Adipocyte (in vitro differentiated cells): ENCODE measurements at regions not wholly inside any gene's neighbourhood (a gene's known extent, or its start where the extent isn't known, plus 50 kb on each side); places are given as distances from the start of the nearest gene placed in this dataset.

Experiments
- DNase-seq: peaks from one replicate; pipeline ENCODE4 v3.0.0-alpha.2; 2015; ENCODE audit warnings: low read depth
- H3K27me3 ChIP-seq: replicated peaks from 2 replicates; pipeline ENCODE4 v1.7.0; 2013; ENCODE audit warnings: mild to moderate bottlenecking, low read length, moderate library complexity; ENCODE audit not compliant: control insufficient read depth, insufficient read depth
- H3K36me3 ChIP-seq: 2 replicates; pipeline ENCODE4 v1.7.0; 2013; ENCODE audit warnings: low read length, mild to moderate bottlenecking, moderate library complexity; ENCODE audit not compliant: control insufficient read depth, insufficient read depth, severe bottlenecking
- H3K4me1 ChIP-seq: 2 replicates; pipeline ENCODE4 v1.7.0; 2013; ENCODE audit warnings: mild to moderate bottlenecking, low read length, moderate library complexity; ENCODE audit not compliant: control insufficient read depth, insufficient read depth
- H3K4me3 ChIP-seq: 2 replicates; pipeline ENCODE4 v1.7.0; 2013; ENCODE audit warnings: mild to moderate bottlenecking, low read length, moderate library complexity
- H3K9ac ChIP-seq: 2 replicates; pipeline ENCODE4 v1.7.0; 2013; ENCODE audit warnings: mild to moderate bottlenecking, low read length, moderate library complexity
- H3K9me3 ChIP-seq: 2 replicates; pipeline ENCODE4 v1.7.0; 2013; ENCODE audit warnings: mild to moderate bottlenecking, low read length, moderate library complexity; ENCODE audit not compliant: control insufficient read depth

DNA sequence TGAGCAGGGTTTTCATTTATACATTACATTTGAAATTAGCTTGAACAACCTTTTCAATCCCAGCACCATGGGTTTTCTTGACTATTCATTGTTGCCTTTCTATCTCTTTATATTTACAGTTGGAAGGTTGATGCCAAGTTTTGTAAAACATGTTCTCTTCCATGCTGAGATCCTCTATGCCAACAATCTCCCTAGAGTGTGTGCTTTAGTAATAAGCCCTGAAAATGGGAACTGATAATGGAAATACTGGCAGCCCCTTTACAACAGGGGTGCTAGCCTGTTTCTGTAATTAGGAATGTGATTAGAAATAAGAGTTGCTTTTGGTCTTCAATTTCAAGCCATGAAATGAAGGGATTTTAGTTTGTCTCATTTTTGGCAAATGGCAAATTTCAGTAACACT lies 239.9 kb upstream of the NAALADL2 start:
- H3K36me3 ChIP-seq, result no peaks in the 10 kb centered on the region
- H3K4me1 ChIP-seq, result peaks cover 11% of the 10 kb centered on the region
- H3K9me3 ChIP-seq, result no peaks in the 10 kb centered on the region
- H3K4me3 ChIP-seq, result no peak overlapping the region
- H3K27me3 ChIP-seq, result no peaks in the 10 kb centered on the region
- H3K9ac ChIP-seq, result no peak overlapping the region
- DNase-seq, result no peak

GRCh38 chr3:174620138-174620537 lies 239.0 kb upstream of the NAALADL2 start:
- peaks cover 11% of the 10 kb centered on the region for H3K4me1 ChIP-seq
- H3K9ac ChIP-seq, result no peak overlapping the region
- no peaks in the 10 kb centered on the region for H3K36me3 ChIP-seq
- peak; percentile 16 for DNase-seq
- H3K4me3 ChIP-seq, result no peak overlapping the region
- no peaks in the 10 kb centered on the region for H3K9me3 ChIP-seq
- H3K27me3 ChIP-seq, result no peaks in the 10 kb centered on the region

- Histone ChIP-seq H3K36me3 (no peaks in the 10 kb centered on the region), H3K27me3 (no peaks in the 10 kb centered on the region), H3K9me3 (no peaks in the 10 kb centered on the region), H3K9ac (no peak overlapping the region), H3K4me1 (peaks cover 11% of the 10 kb centered on the region), H3K4me3 (no peak overlapping the region)
- no peak for DNase-seq
Measured at GRCh38 chr3:174620855-174621472, 238.2 kb upstream of the NAALADL2 start.

GRCh38 chr3:174633342-174633741 lies 225.8 kb upstream of the NAALADL2 start:
- no peak for DNase-seq
- Histone ChIP-seq H3K4me1 (no peaks in the 10 kb centered on the region), H3K4me3 (no peak overlapping the region), H3K36me3 (no peaks in the 10 kb centered on the region), H3K9ac (no peak overlapping the region), H3K9me3 (no peaks in the 10 kb centered on the region), H3K27me3 (no peaks in the 10 kb centered on the region)

- no peak overlapping the region for H3K4me3 ChIP-seq
- no peaks in the 10 kb centered on the region for H3K9me3 ChIP-seq
- no peaks in the 10 kb centered on the region for H3K36me3 ChIP-seq
- no peaks in the 10 kb centered on the region for H3K27me3 ChIP-seq
- H3K9ac ChIP-seq, result no peak overlapping the region
- no peaks in the 10 kb centered on the region for H3K4me1 ChIP-seq
- DNase-seq, result no peak
Measured at GRCh38 chr3:174636451-174636850, 222.7 kb upstream of the NAALADL2 start.

GRCh38 chr3:174639406-174639805 lies 219.7 kb upstream of the NAALADL2 start:
- H3K36me3 ChIP-seq, result no peaks in the 10 kb centered on the region
- no peaks in the 10 kb centered on the region for H3K27me3 ChIP-seq
- no peak overlapping the region for H3K9ac ChIP-seq
- no peak overlapping the region for H3K4me3 ChIP-seq
- H3K9me3 ChIP-seq, result no peaks in the 10 kb centered on the region
- no peaks in the 10 kb centered on the region for H3K4me1 ChIP-seq
- no peak for DNase-seq

DNA sequence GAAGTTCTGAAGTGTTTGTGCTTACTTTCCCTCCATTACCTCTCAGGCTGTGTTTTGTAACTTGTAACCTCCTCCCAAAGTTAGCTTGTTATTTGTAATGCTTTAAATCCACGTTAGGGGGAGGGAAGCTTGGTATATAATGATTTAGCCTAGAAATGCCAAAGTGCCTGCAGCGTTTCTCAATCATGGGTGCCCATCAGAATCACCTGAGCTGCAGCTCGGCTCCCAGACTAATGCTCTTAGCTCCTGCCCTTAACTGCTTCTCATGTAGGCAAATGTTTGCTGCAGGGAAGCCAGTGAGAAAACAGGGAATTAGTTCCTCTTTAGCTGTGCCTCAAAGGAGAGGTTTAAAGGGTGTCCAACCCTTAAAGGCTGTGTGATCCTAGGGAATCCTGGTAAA lies 219.2 kb upstream of the NAALADL2 start:
- no peak overlapping the region for H3K4me3 ChIP-seq
- H3K27me3 ChIP-seq, result no peaks in the 10 kb centered on the region
- no peaks in the 10 kb centered on the region for H3K9me3 ChIP-seq
- no peak overlapping the region for H3K9ac ChIP-seq
- no peak for DNase-seq
- no peaks in the 10 kb centered on the region for H3K4me1 ChIP-seq
- no peaks in the 10 kb centered on the region for H3K36me3 ChIP-seq

- Histone ChIP-seq H3K9ac (no peak overlapping the region), H3K36me3 (no peaks in the 10 kb centered on the region), H3K27me3 (no peaks in the 10 kb centered on the region), H3K4me3 (no peak overlapping the region), H3K4me1 (no peaks in the 10 kb centered on the region), H3K9me3 (no peaks in the 10 kb centered on the region)
- DNase-seq, result no peak
Measured at GRCh38 chr3:174640932-174641331, 218.2 kb upstream of the NAALADL2 start.

GRCh38 chr3:174644287-174644686 lies 214.8 kb upstream of the NAALADL2 start:
- H3K9ac ChIP-seq, result no peak overlapping the region
- no peaks in the 10 kb centered on the region for H3K4me1 ChIP-seq
- no peaks in the 10 kb centered on the region for H3K27me3 ChIP-seq

DNA sequence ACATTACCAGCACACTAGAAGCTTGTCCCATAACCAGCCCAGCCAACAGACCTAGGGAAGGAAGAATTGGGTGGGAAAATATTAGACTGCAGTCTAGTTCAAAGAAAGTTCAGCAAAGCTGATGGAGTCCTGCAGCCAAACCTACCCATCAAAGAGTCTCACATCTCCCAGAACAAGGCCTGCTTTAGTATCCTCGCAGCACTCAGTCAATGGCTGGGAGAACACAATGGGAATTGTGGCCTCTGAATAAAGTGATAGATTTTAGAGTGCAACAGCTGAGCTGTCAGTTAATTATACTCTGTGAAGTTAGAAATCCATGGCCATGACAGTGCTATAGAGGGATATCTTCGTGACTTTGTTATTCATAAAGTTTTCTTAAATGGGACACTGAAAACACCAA lies 207.2 kb upstream of the NAALADL2 start:
- H3K9me3 ChIP-seq, result no peaks in the 10 kb centered on the region
- no peaks in the 10 kb centered on the region for H3K27me3 ChIP-seq
- H3K9ac ChIP-seq, result no peak overlapping the region
- H3K4me3 ChIP-seq, result no peak overlapping the region
- no peak for DNase-seq
- no peaks in the 10 kb centered on the region for H3K36me3 ChIP-seq
- H3K4me1 ChIP-seq, result no peaks in the 10 kb centered on the region

More at GRCh38 chr3:174644287-174644686, 214.8 kb upstream of the NAALADL2 start:
- Histone ChIP-seq H3K9me3 (no peaks in the 10 kb centered on the region), H3K4me3 (no peak overlapping the region), H3K36me3 (no peaks in the 10 kb centered on the region)
- DNase-seq, result no peak

DNA sequence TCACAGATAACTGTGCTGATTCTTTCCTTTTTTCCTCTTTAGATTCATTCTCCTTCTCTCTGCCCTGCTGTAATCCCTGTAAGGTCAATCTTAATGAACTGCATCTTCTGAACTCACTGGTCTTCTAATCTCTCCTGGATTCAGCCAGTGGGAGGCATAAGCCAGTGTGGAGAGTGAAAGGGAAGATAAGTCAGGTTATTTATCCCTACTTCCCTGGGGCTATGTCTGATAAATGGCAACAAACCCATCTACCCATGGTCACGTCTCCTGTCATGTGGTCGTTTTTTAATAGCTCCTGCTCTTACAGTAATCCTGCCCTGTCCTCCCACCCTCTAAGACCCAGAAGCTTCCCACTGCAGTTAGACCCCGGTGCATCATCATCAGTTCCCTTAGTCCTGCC lies 199.6 kb upstream of the NAALADL2 start:
- no peak overlapping the region for H3K9ac ChIP-seq
- no peaks in the 10 kb centered on the region for H3K4me1 ChIP-seq
- H3K27me3 ChIP-seq, result no peaks in the 10 kb centered on the region
- H3K9me3 ChIP-seq, result no peaks in the 10 kb centered on the region
- no peaks in the 10 kb centered on the region for H3K36me3 ChIP-seq
- no peak for DNase-seq
- no peak overlapping the region for H3K4me3 ChIP-seq

DNA sequence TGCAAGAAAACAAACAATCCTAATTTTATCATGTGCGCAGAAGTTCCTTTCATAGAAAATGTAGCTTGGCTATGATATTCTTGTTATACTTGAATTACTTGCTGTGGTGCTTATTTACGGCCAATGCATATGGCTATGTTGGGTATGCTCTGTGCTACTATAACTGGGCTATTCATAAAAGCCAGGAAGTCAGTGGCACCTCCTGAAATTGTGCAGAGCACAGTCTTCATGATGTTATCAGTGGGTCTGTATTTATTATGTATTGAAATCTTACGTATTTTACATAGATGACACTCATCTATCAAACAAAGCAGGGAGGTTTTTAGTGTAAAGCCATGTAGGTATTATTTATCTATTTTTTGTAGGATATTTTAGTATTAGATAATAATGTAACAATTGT lies 196.5 kb upstream of the NAALADL2 start:
- Histone ChIP-seq H3K36me3 (no peaks in the 10 kb centered on the region), H3K4me3 (no peak overlapping the region), H3K9ac (no peak overlapping the region), H3K9me3 (no peaks in the 10 kb centered on the region), H3K4me1 (no peaks in the 10 kb centered on the region), H3K27me3 (no peaks in the 10 kb centered on the region)
- DNase-seq, result no peak
